Caco-2 (cell line): ENCODE measurements at regions not wholly inside any gene's neighbourhood (a gene's known extent, or its start where the extent isn't known, plus 50 kb on each side); places are given as distances from the start of the nearest gene placed in this dataset.
A peak's percentile ranks its signal among the peaks of the same experiment; 100 is the strongest.
"Not testable (repeated sequence)": the region's sequence is repeated elsewhere in the genome, so short reads cannot be mapped to it uniquely, and the experiment has no call there.

ENCODE experiments used
- BruUV-seq: library from RNA; stranded (reverse); fragments of 400-500 nt; replicated peaks from 2 replicates; lab custom pipeline; 2021; lab: Mats Ljungman, UMichigan
- CTCF ChIA-PET: fragments of 300-600 bp; sonication (Branson Sonifier 250); formaldehyde crosslinking; loops from one replicate; lab custom pipeline; 2022; ENCODE audit warnings: antibody characterized with exemption; lab: Charles Lee
- POLR2A ChIA-PET: fragments of 300-600 bp; sonication (Branson Sonifier 250); formaldehyde crosslinking; loops from one replicate; lab custom pipeline; 2022; ENCODE audit warnings: antibody characterized with exemption; lab: Charles Lee
- DNase-seq, 2 experiments: peaks; one replicate each; pipeline versions ENCODE4 v3.0.0 to v3.0.0-alpha.2; 2020 to 2022
- H3K27me3 ChIP-seq: replicated peaks from 2 replicates; pipeline ENCODE4 v1.6.0; 2011; ENCODE audit warnings: low read length; ENCODE audit not compliant: control insufficient read depth, insufficient read depth
- H3K36me3 ChIP-seq: 2 replicates; pipeline ENCODE4 v1.5.1; 2011; ENCODE audit warnings: low read length; ENCODE audit not compliant: control insufficient read depth, insufficient read depth
- H3K4me1 ChIP-seq: fragments of 250-450 bp; sonication (Bioruptor Pico); 2 replicates; pipeline ENCODE4 v1.5.1; 2020; ENCODE audit warnings: mild to moderate bottlenecking
- H3K4me3 ChIP-seq: 2 replicates; pipeline ENCODE4 v1.5.1; 2011; ENCODE audit warnings: low read depth, mild to moderate bottlenecking, control low read depth, low read length
- H3K9me3 ChIP-seq: fragments of 250-450 bp; sonication (Bioruptor Pico); 2 replicates; pipeline ENCODE4 v1.5.1; 2020; ENCODE audit warnings: mild to moderate bottlenecking, moderate library complexity
- H3K27ac Mint-ChIP-seq: one replicate; pipeline ENCODE4 v1.8.0; 2022; ENCODE audit warnings: mixed read lengths; ENCODE audit not compliant: unreplicated experiment
- H3K27me3 Mint-ChIP-seq: one replicate; pipeline ENCODE4 v1.8.0; 2022; ENCODE audit warnings: mixed read lengths; ENCODE audit not compliant: insufficient read depth, unreplicated experiment
- H3K36me3 Mint-ChIP-seq: one replicate; pipeline ENCODE4 v1.8.0; 2022; ENCODE audit warnings: mild to moderate bottlenecking, mixed read lengths; ENCODE audit not compliant: insufficient read depth, unreplicated experiment
- H3K4me1 Mint-ChIP-seq: one replicate; pipeline ENCODE4 v1.8.0; 2022; ENCODE audit warnings: low read depth, mixed read lengths; ENCODE audit not compliant: unreplicated experiment
- H3K4me3 Mint-ChIP-seq: one replicate; pipeline ENCODE4 v1.8.0; 2022; ENCODE audit warnings: mild to moderate bottlenecking, moderate library complexity, mixed read lengths; ENCODE audit not compliant: unreplicated experiment
- H3K9me3 Mint-ChIP-seq: one replicate; pipeline ENCODE4 v1.8.0; 2022; ENCODE audit warnings: mixed read lengths; ENCODE audit not compliant: unreplicated experiment
- CTCF ChIP-seq, 2 experiments: fragments of 200-600 bp in 1 of 2; IDR thresholded peaks; 1 replicate in 1 of 2; 2 replicates in 1 of 2; pipeline versions ENCODE4 v1.5.1 to v1.8.0; 2011 to 2022; ENCODE audit warnings: antibody characterized with exemption in 1 of 2, control low read depth in 1 of 2, inconsistent platforms in 1 of 2, low read depth in 1 of 2, low read length in 1 of 2, mild to moderate bottlenecking in 1 of 2, moderate library complexity in 1 of 2; ENCODE audit not compliant: insufficient read depth in 1 of 2, severe bottlenecking in 1 of 2, unreplicated experiment in 1 of 2
- intact Hi-C: fragments of 100-400 bp; cut with micrococcal nuclease; formaldehyde crosslinking; loops from one replicate; pipeline ENCODE4 v1.10.0; 2022; ENCODE audit not compliant: unreplicated experiment

DNA sequence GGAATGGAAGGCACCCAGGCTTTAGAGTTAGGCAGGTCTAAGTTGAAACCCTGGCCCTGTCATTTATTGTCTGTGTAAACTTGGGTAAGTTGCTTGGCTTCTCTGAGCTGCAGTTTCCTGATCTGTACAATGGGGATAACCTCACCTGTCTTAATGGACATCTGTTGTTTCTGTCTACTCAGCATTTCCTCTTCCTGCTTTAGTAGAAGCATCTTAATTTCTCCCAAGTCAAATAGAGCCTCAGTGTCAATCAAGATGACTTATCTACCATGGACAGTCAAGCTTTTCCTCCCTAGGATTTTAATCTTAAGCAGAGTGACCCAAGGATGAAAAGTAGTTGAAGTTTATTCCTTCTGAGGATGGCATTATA is 119.7 kb downstream of the FZD1 start:
- no peaks in the 10 kb centered on the region for H3K27me3 ChIP-seq
- no peak overlapping the region for H3K4me3 ChIP-seq
- no peak for TF ChIP-seq CTCF (IDR thresholded peaks at IDR 0.05; ENCODE audit: insufficient read depth in 1 of 2, low read depth in 1 of 2, low read length in 1 of 2, severe bottlenecking in 1 of 2, unreplicated experiment in 1 of 2)
- no peaks in the 10 kb centered on the region for H3K36me3 ChIP-seq
- Mint-ChIP-seq H3K4me1 (no peaks in the 10 kb centered on the region), H3K36me3 (no peaks in the 10 kb centered on the region), H3K4me3 (no peak overlapping the region), H3K9me3 (no peaks in the 10 kb centered on the region), H3K27me3 (peaks cover 3% of the 10 kb centered on the region), H3K27ac (no peak overlapping the region)
- no peak for DNase-seq
- intact Hi-C loops = no loop called here
- BruUV-seq = no TSS peak
- POLR2A ChIA-PET = no interaction called here
- no peaks in the 10 kb centered on the region for H3K9me3 ChIP-seq
- CTCF ChIA-PET = no interaction called here
- H3K4me1 ChIP-seq = no peaks in the 10 kb centered on the region

DNA sequence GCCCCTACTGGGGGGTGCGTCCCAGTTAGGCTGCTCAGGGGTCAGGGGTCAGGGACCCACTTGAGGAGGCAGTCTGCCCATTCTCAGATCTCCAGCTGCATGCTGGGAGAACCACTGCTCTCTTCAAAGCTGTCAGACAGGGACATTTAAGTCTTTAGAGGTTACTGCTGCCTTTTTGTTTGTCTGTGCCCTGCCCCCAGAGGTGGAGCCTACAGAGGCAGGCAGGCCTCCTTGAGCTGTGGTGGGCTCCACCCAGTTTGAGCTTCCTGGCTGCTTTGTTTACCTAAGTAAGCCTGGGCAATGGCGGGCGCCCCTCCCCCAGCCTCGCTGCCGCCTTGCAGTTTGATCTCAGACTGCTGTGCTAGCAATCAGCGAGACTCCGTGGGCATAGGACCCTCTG is 130.5 kb downstream of the FZD1 start:
- H3K4me3 Mint-ChIP-seq = peak overlapping the region; percentile 69
- H3K36me3 Mint-ChIP-seq, CTCF ChIA-PET: not testable (repeated sequence)

DNA sequence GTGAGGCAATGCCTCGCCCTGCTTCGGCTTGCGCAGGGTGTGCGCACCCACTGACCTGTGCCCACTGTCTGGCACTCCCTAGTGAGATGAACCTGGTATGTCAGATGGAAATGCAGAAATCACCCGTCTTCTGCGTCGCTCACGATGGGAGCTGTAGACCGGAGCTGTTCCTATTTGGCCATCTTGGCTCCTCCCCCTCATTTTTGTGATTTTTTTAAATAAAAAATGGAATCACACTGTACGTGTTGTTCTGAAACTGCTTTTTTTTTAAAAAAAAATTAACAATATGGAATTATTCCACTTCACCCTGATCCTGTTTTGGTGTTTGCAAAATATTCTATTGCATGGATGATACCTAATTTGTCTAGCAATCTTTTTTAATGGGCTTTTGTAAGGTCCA is 131.1 kb downstream of the FZD1 start:
- H3K4me3 Mint-ChIP-seq = peak overlapping the region; percentile 69
- POLR2A ChIA-PET, H3K36me3 Mint-ChIP-seq, intact Hi-C loops, BruUV-seq, H3K9me3 ChIP-seq, H3K27me3 ChIP-seq, H3K9me3 Mint-ChIP-seq, H3K27me3 Mint-ChIP-seq, H3K36me3 ChIP-seq, CTCF ChIA-PET, H3K27ac Mint-ChIP-seq, H3K4me1 ChIP-seq, H3K4me1 Mint-ChIP-seq: not testable (repeated sequence)
- peak overlapping the region; percentile 19 for H3K4me3 ChIP-seq
- peak in 1 of 2 experiments; percentile 3 for DNase-seq

More for the DNA sequence above, 130.5 kb downstream of the FZD1 start:
- H3K27ac Mint-ChIP-seq, H3K36me3 ChIP-seq, BruUV-seq, H3K9me3 Mint-ChIP-seq, DNase-seq, H3K4me1 ChIP-seq, intact Hi-C loops, H3K27me3 ChIP-seq, H3K4me1 Mint-ChIP-seq, H3K27me3 Mint-ChIP-seq, POLR2A ChIA-PET, H3K9me3 ChIP-seq: not testable (repeated sequence)
- H3K4me3 ChIP-seq = peak overlapping the region; percentile 19

DNA sequence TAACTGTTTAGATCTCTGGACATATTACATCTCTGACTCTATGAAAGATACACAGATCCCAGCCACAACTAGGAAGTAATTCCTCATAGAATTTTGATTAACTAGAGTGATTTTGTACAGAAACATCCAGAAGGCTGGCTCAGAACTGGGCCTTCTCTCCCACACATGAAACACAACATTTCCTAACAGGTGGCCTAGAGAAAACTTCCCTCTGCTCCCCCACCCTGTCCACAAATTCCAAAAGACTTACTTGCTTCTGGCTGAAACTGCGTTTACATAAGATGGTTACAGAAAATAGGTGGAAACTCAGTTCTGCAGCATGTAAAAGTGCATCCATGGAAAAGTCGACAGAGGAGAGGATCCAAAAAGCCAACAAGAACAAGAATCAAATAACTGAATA is 132.9 kb downstream of the FZD1 start:
- intact Hi-C loops = no loop called here
- Mint-ChIP-seq H3K9me3 (no peaks in the 10 kb centered on the region), H3K4me3 (no peak overlapping the region), H3K36me3 (no peaks in the 10 kb centered on the region), H3K27ac (no peak overlapping the region), H3K27me3 (peaks cover 3% of the 10 kb centered on the region), H3K4me1 (no peaks in the 10 kb centered on the region)
- Histone ChIP-seq H3K36me3 (no peaks in the 10 kb centered on the region), H3K27me3 (no peaks in the 10 kb centered on the region), H3K9me3 (0 out of 2 replicates have a peak, but pooled peaks cover 3% of the 10 kb centered on the region), H3K4me3 (no peak overlapping the region), H3K4me1 (no peaks in the 10 kb centered on the region)
- ChIA-PET POLR2A (no interaction called here), CTCF (no interaction called here)
- no TSS peak for BruUV-seq
- DNase-seq = no peak
- no peak for TF ChIP-seq CTCF (IDR thresholded peaks at IDR 0.05; ENCODE audit: insufficient read depth in 1 of 2, low read depth in 1 of 2, low read length in 1 of 2, severe bottlenecking in 1 of 2, unreplicated experiment in 1 of 2)
